Hematopoietic multipotent progenitor cell treated with erythropoietin and hydrocortisone succinate and interleukin-3 and kit ligand, for 8 days (in vitro differentiated cells): ENCODE measurements at regions not wholly inside any gene's neighbourhood (a gene's known extent, or its start where the extent isn't known, plus 50 kb on each side); places are given as distances from the start of the nearest gene placed in this dataset.

ENCODE experiments used
- DNase-seq: peaks from one replicate; pipeline ENCODE4 v3.0.0-alpha.2; 2015

DNA sequence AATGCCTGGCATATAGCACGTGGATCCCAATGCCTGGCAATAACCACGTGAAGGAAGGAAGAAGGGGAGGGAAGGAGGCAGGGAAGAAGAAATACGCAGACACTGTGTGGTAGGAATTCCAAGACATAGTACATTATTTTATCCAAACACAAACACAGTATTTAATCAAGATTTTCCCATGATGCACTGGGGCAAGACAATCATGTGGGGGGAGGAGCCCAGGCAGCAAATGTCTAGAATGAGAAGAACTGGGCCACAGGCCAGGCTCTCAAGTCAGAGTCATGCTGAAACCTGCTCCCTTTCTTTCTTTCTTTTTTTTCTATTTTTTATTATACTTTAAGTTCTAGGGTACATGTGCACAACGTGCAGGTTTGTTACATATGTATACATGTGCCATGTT, 717.9 kb downstream of the UQCRFS1 start:
- no peak for DNase-seq

DNA sequence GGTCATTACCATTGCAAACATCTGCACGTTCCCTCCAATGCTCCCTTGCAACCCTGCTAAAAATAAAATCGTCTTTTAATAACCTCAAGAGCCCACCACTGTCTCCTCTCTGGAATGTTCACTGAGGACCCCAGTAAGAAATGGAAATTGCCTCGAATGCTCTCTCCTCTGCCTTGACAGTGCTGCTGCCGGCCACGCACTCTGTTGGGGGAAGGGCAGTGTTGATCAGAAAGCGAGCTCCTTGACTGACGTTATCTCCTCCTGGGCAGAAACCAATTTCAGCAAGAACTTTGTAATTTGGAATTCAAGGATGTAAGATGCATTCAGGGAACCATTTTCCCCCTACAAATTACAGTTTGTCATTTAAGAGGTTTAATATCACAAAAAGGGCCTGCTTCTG, 718.5 kb downstream of the UQCRFS1 start:
- DNase-seq = no peak

DNA sequence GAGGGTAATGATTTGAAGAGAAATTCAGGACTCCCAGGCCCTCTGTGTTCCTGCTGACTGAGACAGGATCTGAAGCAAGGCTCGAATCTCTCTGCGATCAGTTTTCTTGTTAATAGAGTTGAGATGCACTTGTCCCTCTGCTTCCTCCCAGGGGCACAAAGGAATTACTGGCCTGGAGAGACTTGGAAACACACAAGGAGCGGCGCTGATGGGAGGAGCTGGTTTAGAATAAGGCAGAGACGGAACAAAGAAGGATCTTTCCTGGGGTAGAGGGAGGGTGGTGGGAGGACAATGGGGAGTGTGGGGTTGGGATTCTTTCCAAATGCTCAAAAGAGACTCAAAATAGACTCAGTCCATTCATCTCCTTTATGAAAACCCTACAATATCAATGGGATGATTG, 719.1 kb downstream of the UQCRFS1 start:
- DNase-seq = no peak

DNA sequence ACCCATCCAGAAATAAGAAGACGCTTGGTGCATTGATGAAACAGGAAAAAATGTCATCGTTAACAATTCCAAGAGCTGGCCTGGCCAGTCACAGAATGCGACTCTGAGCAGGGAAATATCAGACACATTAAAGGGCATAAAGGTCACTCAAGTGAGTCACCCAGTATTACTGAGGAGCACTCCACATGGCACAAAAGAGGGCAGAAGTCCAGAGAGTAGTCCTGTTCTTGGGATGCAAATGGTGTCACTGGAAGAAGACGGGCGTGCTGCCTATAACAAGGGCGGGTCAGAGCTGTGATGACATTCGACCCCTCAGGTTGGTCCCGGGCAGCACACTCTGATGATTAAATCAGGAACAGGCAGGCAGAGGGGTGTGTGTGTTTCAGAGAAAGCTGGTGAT, 720.3 kb downstream of the UQCRFS1 start:
- DNase-seq = no peak

DNA sequence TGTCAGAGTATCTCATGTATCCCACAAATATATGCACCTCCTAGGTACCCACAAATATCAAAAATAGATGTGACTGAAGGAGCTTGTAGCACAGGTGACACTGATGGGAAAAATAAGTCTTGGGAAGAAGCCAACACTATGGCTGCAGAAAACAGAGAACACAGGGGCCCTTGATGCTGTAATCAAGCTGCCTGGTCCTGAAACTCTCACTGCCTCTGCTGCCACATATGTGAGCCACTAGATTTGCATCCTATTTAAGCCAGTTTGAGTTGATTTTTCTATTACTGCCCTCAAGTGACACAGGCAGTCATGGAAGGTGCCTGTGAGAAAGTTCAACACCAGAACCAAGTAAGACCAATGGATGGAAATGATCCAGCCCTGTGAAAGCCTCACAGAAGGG, 720.8 kb downstream of the UQCRFS1 start:
- no peak for DNase-seq

DNA sequence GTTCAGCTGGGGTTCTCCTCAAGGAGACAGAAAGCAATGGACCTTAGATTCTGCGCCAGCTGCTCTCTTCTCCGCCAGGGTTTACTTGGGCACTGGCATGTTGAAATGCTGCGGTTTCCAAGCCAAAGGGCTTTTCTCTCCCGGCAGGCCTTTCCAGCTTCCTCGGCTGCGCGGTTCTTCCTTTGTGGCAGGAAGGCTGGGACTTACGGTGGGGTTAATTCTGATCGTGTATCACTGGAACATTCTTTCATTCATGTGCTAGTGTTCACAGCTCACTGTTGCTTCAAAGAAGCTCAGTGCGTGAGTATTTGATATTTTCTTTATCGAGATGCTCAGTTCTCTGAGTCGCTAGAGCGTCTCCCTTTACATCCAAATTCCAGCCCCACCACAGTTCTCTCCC, 723.2 kb downstream of the UQCRFS1 start:
- no peak for DNase-seq

DNA sequence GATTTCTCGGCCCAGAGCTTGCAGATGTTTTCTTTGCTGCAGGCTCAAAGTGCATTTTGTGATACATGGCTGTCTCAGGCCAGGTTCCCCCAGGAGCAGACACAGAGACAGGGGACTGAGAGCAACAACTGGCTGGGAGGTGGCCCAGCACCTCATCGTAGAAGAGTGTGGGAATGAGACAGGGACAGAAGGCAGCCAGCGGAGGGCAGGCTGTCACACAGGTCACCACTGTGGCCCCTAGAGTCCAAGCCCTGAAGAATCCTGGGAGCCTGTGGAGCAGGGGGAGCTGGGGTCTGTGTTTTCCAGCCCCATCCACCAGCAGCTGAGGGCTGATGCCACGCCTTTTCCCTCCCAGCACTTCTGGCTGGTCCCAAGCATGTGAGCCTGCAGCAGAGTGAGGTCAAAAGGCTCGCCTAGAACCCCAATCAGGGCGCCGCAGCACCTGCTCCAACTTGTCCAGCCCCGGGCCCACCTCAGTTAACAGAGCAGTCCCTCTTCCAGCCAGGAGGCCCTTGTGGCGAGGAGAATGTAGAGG, 723.8 kb downstream of the UQCRFS1 start:
- no peak for DNase-seq

DNA sequence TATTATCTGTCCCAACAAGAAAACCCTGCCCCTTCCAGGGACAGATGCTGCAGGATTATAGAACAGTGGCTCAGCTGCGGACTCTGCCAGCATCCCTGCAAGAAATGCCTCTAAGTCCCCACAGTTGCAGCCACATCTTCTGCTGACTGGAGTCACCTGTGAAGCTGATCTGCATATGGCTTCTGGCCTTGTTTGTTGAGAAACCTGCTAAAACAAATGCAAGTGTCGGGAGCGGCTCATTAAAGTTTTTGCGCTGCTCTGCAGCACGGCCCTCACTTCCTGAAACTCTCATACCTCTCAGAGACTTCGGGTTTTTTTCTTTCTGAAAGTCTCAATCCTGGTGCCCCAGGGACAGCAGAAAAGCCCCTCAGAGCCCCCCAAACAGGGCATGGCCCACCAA, 725.0 kb downstream of the UQCRFS1 start:
- no peak for DNase-seq

DNA sequence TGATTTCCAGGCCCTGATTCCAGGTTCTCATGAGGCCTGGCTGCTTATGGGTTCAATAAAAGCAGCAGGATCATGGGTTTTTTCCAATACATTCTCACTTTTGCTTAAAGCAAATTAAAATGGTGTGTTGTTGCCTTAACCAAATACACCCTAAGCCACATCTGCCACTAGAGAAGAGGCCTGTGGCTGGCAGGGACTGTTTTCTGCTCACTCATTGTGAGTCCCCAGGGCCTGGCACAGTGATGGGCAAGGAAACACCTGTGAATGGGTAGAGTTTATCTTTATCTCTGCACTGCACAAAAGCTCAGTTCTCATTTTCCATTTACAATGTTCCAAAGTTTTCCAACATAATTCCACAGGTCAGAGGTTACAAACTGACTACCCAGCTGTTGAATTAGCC, 726.0 kb downstream of the UQCRFS1 start:
- DNase-seq = no peak

DNA sequence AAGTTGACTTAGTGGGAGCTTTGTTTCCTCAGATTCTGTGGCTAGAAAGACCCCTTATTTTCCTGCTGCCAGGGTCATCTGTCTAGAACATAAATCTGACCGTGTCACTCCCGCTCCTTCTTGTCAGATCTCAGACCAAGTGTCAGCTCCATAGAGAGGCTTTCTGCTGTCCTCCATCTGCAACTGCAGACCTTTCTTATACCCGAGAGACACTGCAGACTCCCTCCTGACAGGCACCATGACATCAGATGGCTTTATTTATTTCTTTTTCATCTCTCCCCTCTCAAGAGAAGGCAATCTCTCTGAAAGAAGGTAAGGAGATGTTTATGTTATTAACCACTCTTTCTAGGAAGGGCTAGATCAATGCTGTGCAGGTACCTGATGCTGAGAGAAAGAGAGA, 726.5 kb downstream of the UQCRFS1 start:
- DNase-seq = no peak

DNA sequence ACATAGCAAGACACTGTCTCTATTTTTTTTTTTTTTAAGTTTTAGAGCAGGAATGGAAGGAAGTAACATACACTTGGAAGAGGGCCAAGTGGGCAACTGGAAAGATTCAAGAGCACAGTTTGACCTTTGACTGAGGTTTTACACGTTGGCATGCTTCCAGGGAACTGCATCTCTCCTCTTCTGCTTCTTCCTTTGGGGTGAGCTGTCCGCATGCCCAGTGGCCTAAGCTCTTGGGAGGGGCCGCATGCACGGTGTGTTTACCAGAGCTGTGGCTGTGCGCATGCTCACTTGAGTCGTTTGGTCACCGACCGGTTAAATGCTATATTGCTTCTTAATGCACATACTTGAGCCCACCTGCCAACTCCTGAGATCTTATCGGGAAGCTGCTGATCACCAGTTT, 727.7 kb downstream of the UQCRFS1 start:
- no peak for DNase-seq

DNA sequence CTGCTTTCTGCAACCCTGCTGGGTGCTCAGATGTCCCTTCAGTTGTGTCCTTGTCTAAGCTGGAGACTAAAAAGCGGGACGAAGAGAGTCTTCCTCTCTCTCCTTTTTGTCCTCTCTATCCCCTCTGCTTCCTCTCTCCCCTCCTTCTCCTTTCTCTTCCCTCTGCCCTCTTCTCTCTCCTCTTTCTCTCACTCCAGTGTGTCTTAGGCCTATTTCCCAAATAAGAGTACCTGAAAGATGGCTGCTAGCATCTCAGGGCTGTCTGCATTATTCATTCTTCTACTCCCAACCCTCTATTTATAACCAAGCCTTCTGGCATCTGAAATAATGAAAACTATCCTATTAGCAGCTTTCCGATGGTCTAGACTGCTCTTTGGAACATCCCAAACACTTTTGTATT, 729.8 kb downstream of the UQCRFS1 start:
- DNase-seq = no peak

DNA sequence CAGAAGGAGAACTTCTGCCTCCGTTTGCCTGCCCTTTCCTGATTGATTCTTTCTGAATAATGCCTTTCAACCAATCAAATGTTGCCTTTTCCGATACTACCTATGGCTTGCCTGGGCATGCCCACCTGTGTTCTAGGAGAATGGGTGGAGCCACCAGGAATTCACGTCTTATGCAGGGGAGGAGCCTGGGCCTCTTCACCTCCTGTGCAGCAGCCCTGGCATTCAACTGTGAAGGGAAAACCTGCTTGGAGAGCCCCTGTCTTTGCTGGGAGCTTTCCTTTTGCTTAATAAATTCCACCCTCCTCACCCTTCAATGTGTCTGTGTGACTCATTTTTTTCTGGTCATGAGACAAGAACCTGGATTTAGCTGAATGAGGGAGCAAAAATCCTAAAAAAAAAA, 730.7 kb downstream of the UQCRFS1 start:
- no peak for DNase-seq

DNA sequence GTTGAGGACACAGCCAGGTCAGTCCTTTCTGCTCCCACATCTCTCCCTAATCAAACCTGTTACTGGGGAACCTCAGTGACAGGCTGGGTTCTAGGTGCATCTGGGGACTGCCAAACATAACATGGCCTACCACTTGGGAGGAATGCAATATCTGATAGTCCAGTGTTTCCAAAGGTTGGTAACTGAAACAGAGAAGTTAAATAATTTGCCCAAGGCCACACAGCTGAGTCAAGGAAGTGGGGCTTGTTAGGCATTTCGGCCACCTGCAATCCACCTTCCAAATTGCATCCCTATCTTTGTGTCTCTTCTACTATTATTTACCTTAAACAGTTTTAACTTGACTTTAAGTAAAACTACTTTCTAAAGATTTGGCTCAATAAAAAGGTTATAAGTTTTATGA, 731.3 kb downstream of the UQCRFS1 start:
- DNase-seq = no peak

DNA sequence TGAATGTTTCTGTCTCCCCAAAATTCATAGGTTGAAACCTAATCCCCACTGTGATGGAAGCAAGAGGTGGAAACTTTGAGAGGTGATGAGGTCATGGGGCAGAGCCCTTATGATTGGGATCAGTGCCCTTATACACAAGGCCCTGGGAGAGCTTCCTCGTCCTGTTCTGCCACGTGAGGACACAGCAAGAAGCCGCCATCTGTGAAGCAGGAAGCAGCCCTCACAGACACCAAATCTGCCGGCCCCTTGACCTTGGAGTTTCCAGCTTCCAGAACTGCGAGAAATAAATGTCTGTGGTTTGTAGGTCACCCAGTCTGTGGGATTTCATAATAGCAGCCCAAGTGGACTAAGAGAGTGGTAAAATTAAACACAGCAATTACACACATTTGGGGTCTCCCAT, 737.4 kb downstream of the UQCRFS1 start:
- no peak for DNase-seq

DNA sequence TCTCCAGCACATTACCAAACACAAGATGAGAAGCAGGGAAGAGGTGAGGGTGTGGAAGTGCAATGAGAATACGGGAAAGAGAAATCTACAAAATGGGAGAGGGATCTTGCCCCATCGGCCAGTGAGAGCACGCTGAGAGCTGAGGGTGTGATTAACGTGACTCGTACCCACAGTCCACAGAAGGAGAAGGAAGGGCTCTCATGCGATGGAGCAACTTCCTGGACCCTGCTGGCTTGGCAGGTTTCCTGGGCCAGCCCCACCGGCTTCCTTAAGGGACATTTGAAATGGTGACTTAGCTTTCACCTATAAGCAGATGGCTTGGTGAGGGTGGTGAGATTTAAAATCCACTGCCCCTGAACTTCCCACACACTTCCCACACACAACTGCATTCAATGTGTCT, 740.1 kb downstream of the UQCRFS1 start:
- no peak for DNase-seq

DNA sequence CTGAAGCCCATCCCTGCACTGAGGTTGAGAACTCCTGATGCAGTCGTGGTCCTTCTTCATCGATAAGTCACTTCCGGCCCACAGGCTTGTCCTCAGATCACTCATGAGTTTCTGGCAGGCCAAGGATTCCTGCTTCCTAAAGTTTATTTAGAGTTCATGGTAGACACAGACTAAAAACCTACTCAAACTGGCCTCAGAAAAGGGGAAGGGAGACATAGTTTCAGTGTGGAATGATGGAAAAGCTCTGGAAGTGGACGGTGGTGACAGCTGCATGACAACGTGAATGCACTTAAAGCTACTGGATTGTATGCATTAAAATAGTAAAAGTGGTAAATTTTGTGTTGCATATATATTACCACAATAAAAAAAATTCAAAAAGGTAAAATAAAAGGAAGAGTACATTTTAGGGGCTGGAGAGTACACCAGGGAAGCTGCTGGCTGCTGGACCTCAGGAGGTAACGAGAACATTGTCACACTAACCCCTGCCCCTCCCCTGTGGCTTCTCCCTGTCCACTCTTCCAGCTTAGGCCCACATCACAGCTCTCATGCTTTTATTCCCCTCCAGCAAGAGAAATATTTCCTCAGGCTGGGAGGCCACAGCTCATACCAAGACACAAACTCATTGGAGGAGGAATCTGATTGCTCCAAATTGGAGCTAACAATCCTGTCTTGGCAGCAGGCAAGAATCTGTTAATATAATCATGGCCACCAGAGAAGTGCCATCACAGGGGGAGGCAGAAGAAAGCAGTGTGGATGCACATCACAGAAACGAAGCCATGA, 741.0 kb downstream of the UQCRFS1 start:
- DNase-seq = no peak

DNA sequence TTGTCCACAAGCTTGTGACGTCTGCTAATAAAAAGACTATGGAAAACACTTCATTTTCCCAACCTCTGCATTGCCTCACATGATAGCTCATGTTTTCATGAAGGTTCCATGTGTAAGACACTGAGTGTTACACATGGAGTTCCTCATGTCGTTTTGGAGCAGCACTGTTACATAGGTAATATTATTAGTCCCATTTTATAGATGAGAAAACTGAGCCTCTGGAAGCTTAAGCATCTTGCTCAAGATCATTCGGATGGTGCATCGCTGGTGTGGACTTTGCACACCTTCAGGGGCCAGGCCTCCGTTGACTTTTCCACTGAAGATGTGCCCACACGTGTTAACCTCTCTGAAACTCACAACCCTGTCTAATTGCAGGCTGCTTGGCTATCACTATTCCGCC, 743.4 kb downstream of the UQCRFS1 start:
- no peak for DNase-seq

DNA sequence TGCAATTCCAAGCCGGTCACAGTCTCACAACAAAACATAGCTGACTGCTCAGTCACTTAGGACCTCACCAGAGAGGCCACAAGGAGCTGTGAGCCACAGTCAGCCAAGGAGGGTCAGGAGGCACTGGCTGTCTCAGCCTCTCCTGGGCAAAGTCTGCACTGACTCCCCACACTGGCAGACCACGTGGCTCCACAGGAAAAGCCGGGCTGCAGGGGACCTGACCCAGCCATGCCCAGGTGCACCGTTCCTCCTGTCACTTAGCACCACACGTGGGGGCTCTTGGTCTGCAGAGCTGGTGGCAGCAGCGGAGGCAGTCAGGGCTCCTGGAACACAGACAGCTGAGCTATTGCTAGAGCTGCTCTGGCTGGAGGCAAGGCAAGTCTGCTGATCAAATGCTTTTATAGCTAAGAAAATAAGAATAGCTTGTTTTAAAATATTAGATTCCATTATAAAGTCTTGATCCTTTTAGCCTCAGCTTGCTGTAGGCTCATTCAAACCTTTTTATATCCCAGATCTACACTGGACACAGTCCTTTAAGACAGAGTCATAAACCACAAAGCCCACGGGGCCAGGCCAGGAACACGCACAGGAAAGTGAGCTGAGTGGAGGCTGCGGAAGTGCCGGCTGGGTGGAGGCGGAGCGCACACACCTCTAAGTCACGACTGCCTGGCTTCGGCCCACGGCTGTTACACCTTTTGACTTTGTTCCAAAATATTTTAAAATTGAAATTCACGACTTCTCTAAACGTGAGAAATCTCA, 744.1 kb downstream of the UQCRFS1 start:
- no peak for DNase-seq

DNA sequence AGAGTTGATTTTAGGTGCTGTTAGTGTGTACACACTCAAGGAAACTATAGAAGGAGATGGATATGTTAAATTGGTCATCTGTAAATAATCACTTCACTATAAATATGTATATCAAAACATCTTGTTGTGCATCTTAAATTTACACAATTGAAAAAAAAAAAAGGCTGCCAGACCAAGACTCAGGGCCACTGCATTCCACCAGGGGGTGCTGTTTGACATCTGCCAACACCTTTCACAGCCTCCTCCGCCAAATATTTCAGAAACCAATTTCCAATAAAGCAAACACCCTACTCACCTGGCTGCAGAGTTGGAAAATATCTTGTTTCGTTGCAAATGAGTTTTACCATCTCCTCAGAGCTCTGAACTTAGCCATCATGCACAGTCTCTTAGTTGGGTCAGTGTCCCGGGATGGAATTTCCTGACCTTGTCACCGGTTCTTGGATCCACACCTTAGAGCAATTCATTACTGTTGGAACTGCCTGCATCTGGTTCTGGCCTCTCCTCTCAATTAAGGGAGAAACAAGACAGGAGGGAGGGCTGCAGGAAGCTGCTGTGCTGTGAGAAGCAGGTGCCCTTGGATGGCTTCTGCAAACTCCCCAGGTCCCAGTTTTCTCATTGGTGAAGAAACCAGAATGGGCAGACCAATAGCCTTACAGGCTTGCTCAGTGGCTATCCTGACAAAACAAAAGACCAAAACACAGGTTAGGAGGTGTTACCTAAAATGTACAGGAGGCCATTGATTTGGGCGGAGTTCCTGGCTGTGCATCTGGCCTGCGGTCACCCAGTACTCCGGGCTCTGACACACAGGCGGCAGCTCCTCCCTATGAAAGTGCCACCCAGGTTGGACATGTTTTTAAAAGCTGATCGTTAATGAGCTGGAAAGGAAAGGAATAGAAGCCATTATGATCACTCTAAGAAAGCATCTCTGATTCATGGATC, 746.6 kb downstream of the UQCRFS1 start:
- peak; percentile 54 for DNase-seq

DNA sequence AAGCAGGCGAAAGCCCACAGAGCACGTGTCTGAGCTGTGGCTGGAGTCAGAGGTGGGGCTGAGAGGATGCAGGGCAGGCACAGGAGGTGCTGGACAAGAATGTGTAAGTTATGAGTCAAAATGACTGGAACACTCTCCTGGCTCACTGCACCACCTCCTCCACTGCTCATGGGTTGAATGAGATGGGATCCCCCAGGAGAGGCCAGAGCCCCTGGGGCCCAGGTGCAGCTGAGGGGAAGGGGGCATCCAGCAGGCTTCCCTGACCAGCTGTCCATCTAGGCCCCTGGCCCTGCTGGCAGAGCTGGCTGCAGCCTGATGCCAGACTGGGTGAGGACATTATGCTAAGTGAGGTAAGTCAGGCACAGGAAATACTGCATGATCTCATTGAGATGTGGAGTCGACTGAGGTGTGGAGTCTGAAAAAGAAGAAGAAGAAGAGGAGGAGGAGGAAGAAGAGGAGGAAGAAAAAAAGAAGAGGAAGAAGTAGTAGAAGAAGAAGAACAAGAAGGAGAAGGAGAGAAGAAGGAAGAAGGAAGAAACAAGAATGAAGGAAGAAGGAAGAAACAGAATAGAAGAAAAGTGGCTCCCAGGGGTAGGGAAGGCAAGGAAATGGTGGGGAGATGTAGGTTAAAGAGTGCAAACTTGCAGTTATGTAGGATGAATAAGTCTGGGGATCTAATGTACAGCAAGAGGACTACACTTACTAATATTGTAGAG, 747.4 kb downstream of the UQCRFS1 start:
- DNase-seq = no peak

DNA sequence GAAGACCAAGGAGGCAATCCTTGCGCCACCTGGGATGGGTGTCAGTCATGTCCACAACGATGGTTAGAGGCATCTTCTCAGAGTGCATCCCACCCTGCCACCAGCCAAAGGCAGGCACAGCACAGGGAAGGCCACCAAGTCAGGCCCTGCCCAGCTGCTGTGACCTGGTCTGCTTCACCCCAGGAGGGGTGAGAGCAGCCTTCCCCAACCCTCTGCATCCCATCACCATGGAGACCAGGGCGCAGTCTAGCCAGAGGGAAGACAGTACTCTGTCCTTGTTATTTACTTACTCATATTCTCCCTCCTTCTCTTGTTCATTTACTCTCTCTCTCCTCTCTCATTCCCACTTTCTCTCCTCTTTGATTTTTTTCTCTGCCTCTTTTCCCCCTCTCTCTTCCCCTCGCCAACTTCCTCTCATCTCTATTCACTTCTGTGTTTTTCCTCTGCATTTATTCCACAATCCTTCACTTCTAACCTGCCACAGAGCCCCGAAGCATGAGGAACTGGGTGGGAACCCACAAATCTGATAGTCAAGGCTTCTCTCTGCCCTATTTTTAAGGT, 749.4 kb downstream of the UQCRFS1 start:
- DNase-seq = no peak
